ENCODE measurements at regions not wholly inside any gene's neighbourhood (a gene's known extent, or its start where the extent isn't known, plus 50 kb on each side); places are given as distances from the start of the nearest gene placed in this dataset.

DNA sequence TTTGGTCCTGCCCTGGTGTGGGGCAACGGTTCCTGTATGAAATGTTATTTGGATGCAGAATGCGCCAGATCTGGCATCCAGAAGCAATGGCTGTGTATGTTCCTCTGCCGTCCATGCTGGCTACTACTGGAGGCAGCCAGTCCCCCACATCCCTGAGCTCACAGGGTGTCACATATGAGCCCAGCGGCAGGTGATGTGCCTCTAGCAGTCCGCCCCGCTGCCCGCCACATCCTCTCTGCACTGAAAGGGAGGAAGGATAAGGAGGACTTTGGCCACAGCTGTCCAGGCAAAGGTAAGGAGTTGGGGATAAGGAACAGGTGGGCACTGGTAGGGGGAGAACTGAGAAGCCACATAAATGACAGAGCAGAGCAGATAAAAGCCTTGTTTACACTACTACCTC is 305.3 kb upstream of the DAB1 start (continued):
- no peak for TF ChIP-seq ZNF175 (CRISPR knock-in tag; IDR thresholded peaks at IDR 0.05; ENCODE audit: low read depth)
- no peak for TF ChIP-seq SREBF1 (IDR thresholded peaks at IDR 0.05; ENCODE audit: borderline replicate concordance, low read depth, low read length)
- no peak for TF ChIP-seq SUPT5H (IDR thresholded peaks at IDR 0.05)
- no peak for TF ChIP-seq CXXC5 (CRISPR knock-in tag; IDR thresholded peaks at IDR 0.05)
- no peak for TF ChIP-seq ZNF77 (CRISPR knock-in tag; IDR thresholded peaks at IDR 0.05)
- TF ChIP-seq MYNN (IDR thresholded peaks at IDR 0.05): no peak
- TF ChIP-seq MYNN (CRISPR knock-in tag; IDR thresholded peaks at IDR 0.05): no peak
- no peak for TF ChIP-seq HMGXB4 (CRISPR knock-in tag; IDR thresholded peaks at IDR 0.05)

DNA sequence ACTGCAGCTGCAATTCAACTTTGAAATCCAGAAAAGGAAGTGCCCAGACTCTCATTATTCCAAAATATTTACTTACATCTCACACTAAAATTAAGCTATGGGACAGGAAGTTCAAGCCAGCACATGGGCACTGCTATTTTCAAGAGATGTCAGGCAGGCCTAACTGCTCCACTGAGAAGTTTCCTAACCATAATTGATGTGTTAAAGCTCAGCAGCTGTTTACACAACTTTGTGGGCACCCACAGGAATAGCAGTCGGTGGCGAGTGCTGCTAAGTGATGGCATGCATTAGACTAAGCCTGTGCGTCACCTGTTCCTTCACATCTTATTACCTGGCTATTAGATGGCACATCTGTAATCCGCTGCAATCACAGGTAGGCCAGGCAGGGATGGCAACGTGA is 303.3 kb upstream of the DAB1 start:
- in situ Hi-C loops (cut with MboI) (no loop called here), intact Hi-C loops (cut with micrococcal nuclease) (no loop called here)
- Histone ChIP-seq H3K9me1 (ENCODE audit: control insufficient read depth, insufficient read depth, low read length) (no peaks in the 10 kb centered on the region), H3K27me3 (ENCODE audit: control insufficient read depth in 2 of 2, insufficient read depth in 2 of 2, low read length in 2 of 2) (no peaks in the 10 kb centered on the region), H4K20me1 (replicated peaks; ENCODE audit: control insufficient read depth, insufficient read depth, low read length) (no peaks in the 10 kb centered on the region), H3K4me3 (no peak overlapping the region), H3K9ac (ENCODE audit: insufficient read depth in 1 of 2, low read depth in 2 of 2, low read length in 2 of 2) (no peak overlapping the region), H3K4me2 (ENCODE audit: insufficient read depth, low read length) (no peak overlapping the region), H2AFZ (ENCODE audit: low read depth, low read length) (no peak overlapping the region), H3K36me3 (ENCODE audit: control insufficient read depth, insufficient read depth, low read length) (no peaks in the 10 kb centered on the region), H3K79me2 (ENCODE audit: control insufficient read depth, insufficient read depth, low read length) (no peaks in the 10 kb centered on the region), H3K9me3 (replicated peaks; ENCODE audit: control insufficient read depth, insufficient read depth, low read depth, low read length) (no peaks in the 10 kb centered on the region), H3K27ac (ENCODE audit: extremely low read depth, low read depth, low read length) (no peak overlapping the region), H3K4me1 (replicated peaks in 1 of 2; ENCODE audit: control insufficient read depth in 2 of 2, insufficient read depth in 2 of 2, low read length in 2 of 2) (no peaks in the 10 kb centered on the region)
- ATAC-seq: no peak
- no peak for DNase-seq (ENCODE audit: extremely low read depth in 1 of 4, low spot score in 3 of 4)
- ChIA-PET CTCF (ENCODE audit: low intra/inter-chr PET ratio) (no interaction called here), POLR2A (no interaction called here)
- FAIRE-seq: no peak
- 0% methylated on average over 5 of the region's 5 CpGs for WGBS (ENCODE audit: insufficient coverage, low coverage, missing lambda C conversion rate)
- no TSS peak for BruUV-seq (replicated peaks)
- TF ChIP-seq FOXJ2 (tag; IDR thresholded peaks at IDR 0.05) (no peak), NR2F6 (CRISPR knock-in tag; IDR thresholded peaks at IDR 0.05) (no peak), KDM4B (IDR thresholded peaks at IDR 0.05; ENCODE audit: borderline replicate concordance in 2 of 2, low read depth in 1 of 2) (no peak), ZNF764 (CRISPR knock-in tag; IDR thresholded peaks at IDR 0.05; ENCODE audit: low read depth) (no peak), ZNF3 (CRISPR knock-in tag; IDR thresholded peaks at IDR 0.05) (no peak), FOXK2 (conservative IDR thresholded peaks at IDR 0.05 in 1 of 2, IDR thresholded peaks at IDR 0.05 in 1 of 2; ENCODE audit: low read depth in 2 of 2) (no peak), ZC3H4 (CRISPR knock-in tag; IDR thresholded peaks at IDR 0.05; ENCODE audit: borderline replicate concordance) (no peak), IFI16 (CRISPR knock-in tag; IDR thresholded peaks at IDR 0.05) (no peak), ZNF668 (CRISPR knock-in tag; IDR thresholded peaks at IDR 0.05) (no peak), TRIM25 (IDR thresholded peaks at IDR 0.05; ENCODE audit: borderline replicate concordance) (no peak)
- TF ChIP-seq, protein P1, sequence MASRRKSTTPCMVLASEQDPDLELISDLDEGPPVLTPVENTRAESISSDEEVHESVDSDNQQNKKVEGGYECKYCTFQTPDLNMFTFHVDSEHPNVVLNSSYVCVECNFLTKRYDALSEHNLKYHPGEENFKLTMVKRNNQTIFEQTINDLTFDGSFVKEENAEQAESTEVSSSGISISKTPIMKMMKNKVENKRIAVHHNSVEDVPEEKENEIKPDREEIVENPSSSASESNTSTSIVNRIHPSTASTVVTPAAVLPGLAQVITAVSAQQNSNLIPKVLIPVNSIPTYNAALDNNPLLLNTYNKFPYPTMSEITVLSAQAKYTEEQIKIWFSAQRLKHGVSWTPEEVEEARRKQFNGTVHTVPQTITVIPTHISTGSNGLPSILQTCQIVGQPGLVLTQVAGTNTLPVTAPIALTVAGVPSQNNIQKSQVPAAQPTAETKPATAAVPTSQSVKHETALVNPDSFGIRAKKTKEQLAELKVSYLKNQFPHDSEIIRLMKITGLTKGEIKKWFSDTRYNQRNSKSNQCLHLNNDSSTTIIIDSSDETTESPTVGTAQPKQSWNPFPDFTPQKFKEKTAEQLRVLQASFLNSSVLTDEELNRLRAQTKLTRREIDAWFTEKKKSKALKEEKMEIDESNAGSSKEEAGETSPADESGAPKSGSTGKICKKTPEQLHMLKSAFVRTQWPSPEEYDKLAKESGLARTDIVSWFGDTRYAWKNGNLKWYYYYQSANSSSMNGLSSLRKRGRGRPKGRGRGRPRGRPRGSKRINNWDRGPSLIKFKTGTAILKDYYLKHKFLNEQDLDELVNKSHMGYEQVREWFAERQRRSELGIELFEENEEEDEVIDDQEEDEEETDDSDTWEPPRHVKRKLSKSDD (conservative IDR thresholded peaks at IDR 0.05; ENCODE audit: low read length): no peak

All from K562 (cell line).